A549 (cell line): ENCODE measurements at regions not wholly inside any gene's neighbourhood (a gene's known extent, or its start where the extent isn't known, plus 50 kb on each side); places are given as distances from the start of the nearest gene placed in this dataset.

ENCODE experiments used
- ATAC-seq, 2 experiments: fragments of 200-7000 bp in 1 of 2; fragments of >200 bp in 1 of 2; cut with Nextera tagmentation in 1 of 2; cut with Tn5 transposase in 1 of 2; 3 replicates each; pipeline versions ENCODE4 v1.8.0 to v1.9.1; 2018 to 2020; ENCODE audit warnings: mild to moderate bottlenecking in 1 of 2, moderate library complexity in 1 of 2
- CTCF ChIA-PET: fragments of 300-600 bp; sonication (Branson Sonifier 250); formaldehyde crosslinking; extraction: SDS; loops from one replicate; lab custom pipeline; 2021; ENCODE audit warnings: antibody characterized with exemption, inconsistent platforms; lab: Yijun Ruan, JAX
- POLR2A ChIA-PET: fragments of 350-600 bp; formaldehyde crosslinking; extraction: SDS; loops from one replicate; lab custom pipeline; 2021; ENCODE audit warnings: antibody characterized with exemption, inconsistent platforms; lab: Yijun Ruan, JAX
- DNase-seq, 2 experiments: peaks; one replicate each; pipeline versions ENCODE4 v3.0.0 to v3.0.0-alpha.2; 2011 to 2016; ENCODE audit warnings: low read depth in 1 of 2, low spot score in 1 of 2
- FAIRE-seq: peaks from 2 replicates; lab custom pipeline; 2011; peaks lifted over from hg19 to GRCh38; lab: Jason Lieb, UNC
- H3K27ac ChIP-seq, 2 experiments: fragments of >200 bp; sonication (Bioruptor Twin); formaldehyde crosslinking; 3 replicates each; pipeline ENCODE4 v1.5.1; 2016 to 2017
- H3K4me1 ChIP-seq: fragments of >200 bp; sonication (Bioruptor Twin); formaldehyde crosslinking; 3 replicates; pipeline ENCODE4 v1.6.1; 2016
- H3K4me2 ChIP-seq: fragments of >200 bp; sonication (Bioruptor Twin); formaldehyde crosslinking; 3 replicates; pipeline ENCODE4 v1.6.1; 2016
- H3K4me3 ChIP-seq: fragments of >200 bp; sonication (Bioruptor Twin); formaldehyde crosslinking; 3 replicates; pipeline ENCODE4 v1.5.1; 2016
- H3K9me3 ChIP-seq: fragments of >200 bp; sonication (Bioruptor Twin); formaldehyde crosslinking; 3 replicates; pipeline ENCODE4 v1.6.1; 2016
- EP300 ChIP-seq, 2 experiments: fragments of >200 bp; sonication (Bioruptor Twin); formaldehyde crosslinking; IDR thresholded peaks; 2 replicates in 1 of 2; 3 replicates in 1 of 2; pipeline ENCODE4 v1.6.1; 2016 to 2017
- ESRRA ChIP-seq: fragments of 150-350 bp; IDR thresholded peaks from 2 replicates; pipeline ENCODE4 v1.6.1; 2014; ENCODE audit warnings: mild to moderate bottlenecking, low read length, borderline replicate concordance
- FOSB ChIP-seq: fragments of 250-450 bp; sonication (Bioruptor Pico); IDR thresholded peaks from 2 replicates; pipeline ENCODE4 v1.5.0; 2020; ENCODE audit warnings: mild to moderate bottlenecking, moderate library complexity
- FOXS1 ChIP-seq: fragments of 250-450 bp; sonication (Bioruptor Pico); IDR thresholded peaks from 2 replicates; pipeline ENCODE4 v1.5.0; 2020; ENCODE audit warnings: mild to moderate bottlenecking, moderate library complexity
- GATA3 ChIP-seq: IDR thresholded peaks from 2 replicates; pipeline ENCODE4 v1.6.1; 2012; ENCODE audit warnings: borderline replicate concordance
- HDAC2 ChIP-seq: fragments of 200-600 bp; sonication (generic); IDR thresholded peaks from 2 replicates; pipeline ENCODE4 v1.6.1; 2016
- HEYL ChIP-seq: fragments of 250-450 bp; sonication (Bioruptor Pico); IDR thresholded peaks from 2 replicates; pipeline ENCODE4 v1.8.0; 2021; ENCODE audit warnings: mild to moderate bottlenecking, moderate library complexity
- HOXB5 ChIP-seq: fragments of 250-450 bp; sonication (Bioruptor Pico); IDR thresholded peaks from 2 replicates; pipeline ENCODE4 v1.5.0; 2020; ENCODE audit warnings: mild to moderate bottlenecking, moderate library complexity
- JUNB ChIP-seq: fragments of >200 bp; sonication (Bioruptor Twin); formaldehyde crosslinking; IDR thresholded peaks from 2 replicates; pipeline ENCODE4 v1.6.1; 2016
- KDM5A ChIP-seq: fragments of 200-600 bp; sonication (generic); IDR thresholded peaks from 2 replicates; pipeline ENCODE4 v1.6.1; 2016; ENCODE audit warnings: antibody characterized with exemption, mild to moderate bottlenecking
- MAFK ChIP-seq: fragments of 450-650 bp; IDR thresholded peaks from 2 replicates; pipeline ENCODE4 v1.6.1; 2014; ENCODE audit not compliant: partially characterized antibody
- MAZ ChIP-seq: fragments of 150-350 bp; IDR thresholded peaks from 2 replicates; pipeline ENCODE4 v1.6.1; 2014; ENCODE audit warnings: antibody characterized with exemption, low read depth, low read length, borderline replicate concordance
- MYC ChIP-seq: IDR thresholded peaks from 2 replicates; pipeline ENCODE4 v1.6.1; 2012; ENCODE audit warnings: mild to moderate bottlenecking, inconsistent platforms, low read length, improper control_type of control experiment, borderline replicate concordance
- POLR2A ChIP-seq: IDR thresholded peaks from 2 replicates; pipeline ENCODE4 v1.6.1; 2012; ENCODE audit warnings: mild to moderate bottlenecking, low read length
- POLR2AphosphoS2 ChIP-seq: conservative IDR thresholded peaks from 2 replicates; pipeline ENCODE4 v1.6.1; 2012; ENCODE audit warnings: low read length, improper control_type of control experiment, inconsistent platforms
- RAD21 ChIP-seq, 2 experiments: fragments of >200 bp in 1 of 2; sonication (Bioruptor Twin) in 1 of 2; formaldehyde crosslinking in 1 of 2; IDR thresholded peaks in 1 of 2; conservative IDR thresholded peaks in 1 of 2; 2 replicates in 1 of 2; 3 replicates in 1 of 2; pipeline ENCODE4 v1.6.1; 2012 to 2018; ENCODE audit warnings: inconsistent platforms in 1 of 2
- RNF2 ChIP-seq: fragments of 200-600 bp; sonication (generic); IDR thresholded peaks from 2 replicates; pipeline ENCODE4 v1.6.1; 2016; ENCODE audit warnings: low read depth, mild to moderate bottlenecking, antibody characterized with exemption, moderate library complexity, borderline replicate concordance
- SMC3 ChIP-seq: fragments of >200 bp; sonication (Bioruptor Twin); formaldehyde crosslinking; IDR thresholded peaks from 3 replicates; pipeline ENCODE4 v1.6.1; 2018; ENCODE audit warnings: inconsistent platforms
- TFCP2L1 ChIP-seq: fragments of 250-450 bp; sonication (Bioruptor Pico); IDR thresholded peaks from 2 replicates; pipeline ENCODE4 v1.5.0; 2021; ENCODE audit warnings: mild to moderate bottlenecking
- ZNF302 ChIP-seq: fragments of 250-450 bp; sonication (Bioruptor Pico); IDR thresholded peaks from 2 replicates; pipeline ENCODE4 v1.9.0; 2021; ENCODE audit warnings: inconsistent platforms, mild to moderate bottlenecking, moderate library complexity
- WGBS: methylation state at CpG from one replicate; pipeline ENCODE4 v1.1.6; 2017; ENCODE audit errors: missing lambda C conversion rate; 5-methylcytosine and 5-hydroxymethylcytosine counted together
- TF ChIP-seq, protein P1 (sequence below): fragments of >200 bp; sonication (Bioruptor Twin); formaldehyde crosslinking; IDR thresholded peaks from 3 replicates; pipeline ENCODE4 v1.6.1; 2016
- TF ChIP-seq, protein P2 (sequence below): fragments of 150-350 bp; IDR thresholded peaks from 2 replicates; pipeline ENCODE4 v1.6.1; 2014; ENCODE audit warnings: low read depth, mild to moderate bottlenecking, low read length
- TF ChIP-seq, protein P3 (sequence below): IDR thresholded peaks from 2 replicates; pipeline ENCODE4 v1.6.1; 2012

DNA sequence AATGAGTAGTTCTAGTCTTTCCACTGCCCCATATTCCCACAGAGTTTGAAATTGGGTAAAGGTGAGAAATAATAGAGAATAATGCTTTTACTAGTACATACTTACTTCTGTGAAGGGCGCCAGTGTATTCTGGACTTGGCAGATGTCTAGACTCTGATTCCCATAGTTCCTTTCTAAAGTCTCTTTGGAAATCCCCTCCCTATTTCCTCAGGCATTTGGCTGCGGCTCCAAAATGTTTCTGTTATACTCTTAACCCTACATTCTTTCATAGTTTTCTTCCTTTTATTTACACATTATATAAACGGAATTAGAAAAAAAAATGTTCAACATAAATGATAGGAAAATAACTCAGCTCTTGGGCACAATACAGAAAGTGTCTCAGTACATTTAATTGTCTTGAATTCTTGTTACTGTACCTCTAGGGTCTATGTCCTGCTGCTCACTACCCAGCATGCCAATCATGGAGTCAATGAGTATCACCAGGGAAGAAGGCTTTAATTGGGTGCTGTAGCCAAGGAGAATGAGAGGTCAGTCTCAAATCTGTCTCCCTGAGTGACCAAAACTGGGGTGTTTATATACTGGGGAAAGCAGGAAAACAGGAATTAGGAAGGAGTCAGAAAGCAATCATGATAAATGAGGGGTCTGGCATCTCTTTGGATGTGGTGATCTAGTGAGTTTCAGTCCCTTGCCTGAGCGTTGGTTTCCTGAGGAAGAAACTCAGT is 147.8 kb upstream of the MMADHC start:
- TF ChIP-seq FOSB (CRISPR knock-in tag) (no peak), MAZ (no peak), FOXS1 (CRISPR knock-in tag) (no peak), JUNB (no peak), KDM5A (no peak), POLR2A (no peak), ZNF302 (no peak), HEYL (CRISPR knock-in tag) (no peak)
- TF ChIP-seq, protein P1, sequence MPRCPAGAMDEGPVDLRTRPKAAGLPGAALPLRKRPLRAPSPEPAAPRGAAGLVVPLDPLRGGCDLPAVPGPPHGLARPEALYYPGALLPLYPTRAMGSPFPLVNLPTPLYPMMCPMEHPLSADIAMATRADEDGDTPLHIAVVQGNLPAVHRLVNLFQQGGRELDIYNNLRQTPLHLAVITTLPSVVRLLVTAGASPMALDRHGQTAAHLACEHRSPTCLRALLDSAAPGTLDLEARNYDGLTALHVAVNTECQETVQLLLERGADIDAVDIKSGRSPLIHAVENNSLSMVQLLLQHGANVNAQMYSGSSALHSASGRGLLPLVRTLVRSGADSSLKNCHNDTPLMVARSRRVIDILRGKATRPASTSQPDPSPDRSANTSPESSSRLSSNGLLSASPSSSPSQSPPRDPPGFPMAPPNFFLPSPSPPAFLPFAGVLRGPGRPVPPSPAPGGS, result no peak
- TF ChIP-seq, protein P2, sequence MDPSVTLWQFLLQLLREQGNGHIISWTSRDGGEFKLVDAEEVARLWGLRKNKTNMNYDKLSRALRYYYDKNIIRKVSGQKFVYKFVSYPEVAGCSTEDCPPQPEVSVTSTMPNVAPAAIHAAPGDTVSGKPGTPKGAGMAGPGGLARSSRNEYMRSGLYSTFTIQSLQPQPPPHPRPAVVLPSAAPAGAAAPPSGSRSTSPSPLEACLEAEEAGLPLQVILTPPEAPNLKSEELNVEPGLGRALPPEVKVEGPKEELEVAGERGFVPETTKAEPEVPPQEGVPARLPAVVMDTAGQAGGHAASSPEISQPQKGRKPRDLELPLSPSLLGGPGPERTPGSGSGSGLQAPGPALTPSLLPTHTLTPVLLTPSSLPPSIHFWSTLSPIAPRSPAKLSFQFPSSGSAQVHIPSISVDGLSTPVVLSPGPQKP, result no peak
- peaks cover 39% of the 10 kb centered on the region for H3K4me1 ChIP-seq
- H3K27ac ChIP-seq, result peak overlapping the region in 1 of 2 experiments; percentile 78; a peak in 4 of 6 replicates
- ATAC-seq (no peak), FAIRE-seq (no peak), DNase-seq (no peak)
- 0 out of 3 replicates have a peak, but pooled peaks cover 2% of the 10 kb centered on the region for H3K9me3 ChIP-seq
- ChIA-PET CTCF (no interaction called here), POLR2A (no interaction called here)
- 78% methylated on average over 4 of the region's 4 CpGs for WGBS
- no peak overlapping the region for H3K4me3 ChIP-seq
- no peak overlapping the region for H3K4me2 ChIP-seq

DNA sequence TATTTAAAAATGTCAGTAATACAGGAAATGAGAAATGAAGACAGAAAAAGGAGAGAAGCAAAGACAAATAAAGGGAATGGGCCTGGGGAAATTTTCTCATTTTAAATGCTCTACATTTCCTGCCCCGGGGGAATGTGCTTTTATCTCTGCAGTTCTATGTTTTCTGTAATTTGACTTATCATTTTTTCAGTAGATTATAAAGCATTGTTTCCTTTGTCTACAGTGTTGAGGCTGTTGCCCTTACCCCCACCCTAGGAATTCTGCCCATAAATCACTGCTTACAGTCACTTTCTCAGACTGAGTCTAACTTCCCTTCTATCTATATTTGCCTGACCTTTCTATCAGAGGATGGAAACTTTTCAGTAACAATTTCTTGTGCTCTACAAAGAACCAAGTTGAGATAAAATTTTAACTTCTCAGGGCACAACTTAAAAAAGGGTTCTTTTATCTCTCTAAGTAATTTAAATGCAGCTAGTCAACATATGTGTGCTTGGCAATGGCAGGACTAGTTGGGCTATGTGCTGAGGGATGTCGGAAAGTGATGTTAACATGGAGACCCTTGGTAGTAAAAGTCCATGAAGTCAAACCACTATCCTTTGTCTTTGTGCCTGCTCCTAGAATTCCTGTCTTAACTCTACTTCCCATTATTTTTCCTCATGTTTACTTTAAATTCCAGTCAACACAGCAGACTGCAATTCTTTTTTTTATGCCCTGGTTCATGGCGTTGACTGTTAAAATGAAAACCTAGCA is 146.5 kb upstream of the MMADHC start:
- FAIRE-seq, result no peak
- H3K4me2 ChIP-seq, result peak overlapping the region; percentile 73

More for the DNA sequence above, 146.5 kb upstream of the MMADHC start:
- POLR2A ChIA-PET, result no interaction called here
- ATAC-seq (peak in 1 of 2 experiments; percentile 77; a peak in 3 of 6 replicates), DNase-seq (peak; percentile 3 to 69)
- TF ChIP-seq MAZ, result peak; percentile 100
- no peak for TF ChIP-seq POLR2AphosphoS2
- TF ChIP-seq EP300 (IDR thresholded peaks at IDR 0.05), result peak in 1 of 2 experiments; percentile 59; a peak in 2 of 5 replicates
- TF ChIP-seq RAD21 (conservative IDR thresholded peaks at IDR 0.05 in 1 of 2, IDR thresholded peaks at IDR 0.05 in 1 of 2), result peak; percentile 5 to 22; a peak in 1 of 5 replicates
- TF ChIP-seq HEYL (CRISPR knock-in tag), result no peak
- 0 out of 3 replicates have a peak, but pooled peaks have one; percentile 11 for TF ChIP-seq SMC3
- peak; percentile 66 for TF ChIP-seq GATA3
- TF ChIP-seq MAFK, result no peak
- no peak for TF ChIP-seq MYC
- TF ChIP-seq POLR2A, result no peak
- TF ChIP-seq RNF2, result no peak
- TF ChIP-seq ZNF302, result no peak
- TF ChIP-seq HOXB5, result peak; percentile 93
- TF ChIP-seq, protein P3, sequence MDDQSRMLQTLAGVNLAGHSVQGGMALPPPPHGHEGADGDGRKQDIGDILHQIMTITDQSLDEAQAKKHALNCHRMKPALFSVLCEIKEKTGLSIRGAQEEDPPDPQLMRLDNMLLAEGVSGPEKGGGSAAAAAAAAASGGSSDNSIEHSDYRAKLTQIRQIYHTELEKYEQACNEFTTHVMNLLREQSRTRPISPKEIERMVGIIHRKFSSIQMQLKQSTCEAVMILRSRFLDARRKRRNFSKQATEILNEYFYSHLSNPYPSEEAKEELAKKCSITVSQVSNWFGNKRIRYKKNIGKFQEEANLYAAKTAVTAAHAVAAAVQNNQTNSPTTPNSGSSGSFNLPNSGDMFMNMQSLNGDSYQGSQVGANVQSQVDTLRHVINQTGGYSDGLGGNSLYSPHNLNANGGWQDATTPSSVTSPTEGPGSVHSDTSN, result peak; percentile 61
- TF ChIP-seq HDAC2, result no peak
- TF ChIP-seq JUNB, result peak; percentile 34; the same call in 1 of the 2 replicates
- no peak for TF ChIP-seq ESRRA
- TF ChIP-seq TFCP2L1 (CRISPR knock-in tag), result no peak
- TF ChIP-seq, protein P1, result no peak
- 0 out of 3 replicates have a peak, but pooled peaks cover 2% of the 10 kb centered on the region for H3K9me3 ChIP-seq
- CTCF ChIA-PET, result interaction anchor here (1.5 kb wide), 1 partner anchor 20 kb away, joined by 3 read pairs; no protein-coding TSS in a partner anchor
- peaks cover 39% of the 10 kb centered on the region for H3K4me1 ChIP-seq
- 54% methylated on average over 3 of the region's 3 CpGs for WGBS
- H3K4me3 ChIP-seq, result no peak overlapping the region
- peak overlapping the region; percentile 70 to 78 for H3K27ac ChIP-seq
